MM.1S (cell line): ENCODE measurements at regions not wholly inside any gene's neighbourhood (a gene's known extent, or its start where the extent isn't known, plus 50 kb on each side); places are given as distances from the start of the nearest gene placed in this dataset.

Source experiments
- DNase-seq: peaks from one replicate; pipeline ENCODE4 v3.0.0-alpha.2; 2015
- H2AFZ ChIP-seq: fragments of 300-600 bp; sonication (generic); 2 replicates; pipeline ENCODE4 v1.6.0; 2016; ENCODE audit warnings: antibody characterized with exemption, low read length
- H3F3A ChIP-seq: fragments of 300-600 bp; sonication (generic); 2 replicates; pipeline ENCODE4 v1.6.1; 2016; ENCODE audit warnings: mild to moderate bottlenecking, antibody characterized with exemption, low read length, moderate library complexity, mixed read lengths; ENCODE audit not compliant: insufficient read depth
- H3K27ac ChIP-seq: fragments of 300-600 bp; sonication (generic); 2 replicates; pipeline ENCODE4 v1.5.1; 2016; ENCODE audit warnings: mild to moderate bottlenecking, low read length
- H3K27me3 ChIP-seq: fragments of 300-600 bp; sonication (generic); replicated peaks from 2 replicates; pipeline ENCODE4 v1.6.0; 2016; ENCODE audit warnings: low read length; ENCODE audit not compliant: insufficient read depth
- H3K36me3 ChIP-seq: fragments of 300-600 bp; sonication (generic); replicated peaks from 2 replicates; pipeline ENCODE4 v1.6.1; 2016; ENCODE audit warnings: mild to moderate bottlenecking, low read length, mixed read lengths; ENCODE audit not compliant: insufficient read depth
- H3K4me1 ChIP-seq: fragments of 300-600 bp; sonication (generic); 2 replicates; pipeline ENCODE4 v1.6.1; 2016; ENCODE audit warnings: low read length, mixed read lengths
- H3K4me2 ChIP-seq: fragments of 300-600 bp; sonication (generic); 2 replicates; pipeline ENCODE4 v1.6.0; 2016; ENCODE audit warnings: low read depth, low read length
- H3K4me3 ChIP-seq: fragments of 300-600 bp; sonication (generic); 2 replicates; pipeline ENCODE4 v1.5.1; 2016; ENCODE audit warnings: low read length, mixed read lengths
- H3K79me2 ChIP-seq: fragments of 300-600 bp; sonication (generic); 2 replicates; pipeline ENCODE4 v1.6.1; 2016; ENCODE audit warnings: mixed run types, low read length, mixed read lengths
- H3K9ac ChIP-seq: fragments of 300-600 bp; sonication (generic); 2 replicates; pipeline ENCODE4 v1.6.1; 2016; ENCODE audit warnings: low read length, mixed read lengths
- H3K9me2 ChIP-seq: fragments of 300-600 bp; sonication (generic); replicated peaks from 2 replicates; pipeline ENCODE4 v1.6.1; 2016; ENCODE audit warnings: mild to moderate bottlenecking, low read length, mixed read lengths; ENCODE audit not compliant: insufficient read depth
- H3K9me3 ChIP-seq: fragments of 300-600 bp; sonication (generic); replicated peaks from 2 replicates; pipeline ENCODE4 v1.6.1; 2016; ENCODE audit warnings: mild to moderate bottlenecking, low read length, mixed read lengths; ENCODE audit not compliant: insufficient read depth
- H4K20me1 ChIP-seq: fragments of 300-600 bp; sonication (generic); 2 replicates; pipeline ENCODE4 v1.6.1; 2016; ENCODE audit warnings: mild to moderate bottlenecking, low read length, moderate library complexity, mixed read lengths; ENCODE audit not compliant: insufficient read depth
- EZH2 ChIP-seq: fragments of 300-600 bp; sonication (generic); optimal IDR thresholded peaks from 2 replicates; pipeline ENCODE3; 2017; ENCODE audit warnings: low read depth, mild to moderate bottlenecking, antibody characterized with exemption, low read length, mixed read lengths
- EZH2phosphoT487 ChIP-seq: fragments of 300-600 bp; sonication (generic); IDR thresholded peaks from 2 replicates; pipeline ENCODE4 v1.6.1; 2018; ENCODE audit warnings: antibody characterized with exemption, low read length
- TF ChIP-seq, protein P1 (sequence below): fragments of 300-600 bp; sonication (generic); IDR thresholded peaks from 2 replicates; pipeline ENCODE4 v1.5.1; 2016; ENCODE audit warnings: antibody characterized with exemption, low read length, mixed read lengths

DNA sequence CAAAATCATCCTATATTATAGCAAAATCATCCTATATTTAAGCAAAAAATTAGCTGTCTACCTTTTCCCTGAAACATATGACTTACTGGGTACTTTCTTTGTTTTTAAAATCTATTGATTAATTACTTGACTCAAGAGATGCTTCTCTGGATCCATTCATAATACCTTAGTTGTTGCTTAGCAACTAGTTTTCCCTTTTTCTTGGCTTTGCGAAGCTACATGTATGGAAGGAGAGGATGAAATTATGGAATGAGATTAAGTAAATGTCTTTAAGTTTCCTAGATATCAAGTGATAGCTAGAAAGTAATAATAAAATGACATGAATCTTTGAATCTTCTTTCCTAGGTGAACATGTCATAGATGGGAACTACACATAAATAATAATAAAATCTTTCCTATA lies 1033.2 kb upstream of the FAM98A start:
- Histone ChIP-seq H4K20me1 (no peaks in the 10 kb centered on the region), H3K4me3 (no peak overlapping the region), H3K9me2 (no peaks in the 10 kb centered on the region), H3K36me3 (no peaks in the 10 kb centered on the region), H3K4me1 (no peaks in the 10 kb centered on the region), H3K9me3 (no peaks in the 10 kb centered on the region), H3K9ac (no peak overlapping the region), H3F3A (no peaks in the 10 kb centered on the region), H3K27me3 (no peaks in the 10 kb centered on the region), H3K4me2 (no peak overlapping the region), H3K27ac (no peak overlapping the region), H2AFZ (no peak overlapping the region), H3K79me2 (no peaks in the 10 kb centered on the region)
- DNase-seq = no peak
- no peak for TF ChIP-seq EZH2phosphoT487
- no peak for TF ChIP-seq EZH2
- TF ChIP-seq, protein P1, sequence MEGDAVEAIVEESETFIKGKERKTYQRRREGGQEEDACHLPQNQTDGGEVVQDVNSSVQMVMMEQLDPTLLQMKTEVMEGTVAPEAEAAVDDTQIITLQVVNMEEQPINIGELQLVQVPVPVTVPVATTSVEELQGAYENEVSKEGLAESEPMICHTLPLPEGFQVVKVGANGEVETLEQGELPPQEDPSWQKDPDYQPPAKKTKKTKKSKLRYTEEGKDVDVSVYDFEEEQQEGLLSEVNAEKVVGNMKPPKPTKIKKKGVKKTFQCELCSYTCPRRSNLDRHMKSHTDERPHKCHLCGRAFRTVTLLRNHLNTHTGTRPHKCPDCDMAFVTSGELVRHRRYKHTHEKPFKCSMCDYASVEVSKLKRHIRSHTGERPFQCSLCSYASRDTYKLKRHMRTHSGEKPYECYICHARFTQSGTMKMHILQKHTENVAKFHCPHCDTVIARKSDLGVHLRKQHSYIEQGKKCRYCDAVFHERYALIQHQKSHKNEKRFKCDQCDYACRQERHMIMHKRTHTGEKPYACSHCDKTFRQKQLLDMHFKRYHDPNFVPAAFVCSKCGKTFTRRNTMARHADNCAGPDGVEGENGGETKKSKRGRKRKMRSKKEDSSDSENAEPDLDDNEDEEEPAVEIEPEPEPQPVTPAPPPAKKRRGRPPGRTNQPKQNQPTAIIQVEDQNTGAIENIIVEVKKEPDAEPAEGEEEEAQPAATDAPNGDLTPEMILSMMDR = no peak

GRCh38 chr2:34627003-34627402 lies 1027.9 kb upstream of the FAM98A start:
- Histone ChIP-seq H3F3A (no peaks in the 10 kb centered on the region), H3K27me3 (no peaks in the 10 kb centered on the region), H3K36me3 (no peaks in the 10 kb centered on the region), H3K9ac (no peak overlapping the region), H4K20me1 (no peaks in the 10 kb centered on the region), H3K4me1 (no peaks in the 10 kb centered on the region), H2AFZ (no peak overlapping the region), H3K9me3 (no peaks in the 10 kb centered on the region), H3K4me2 (no peak overlapping the region), H3K4me3 (no peak overlapping the region), H3K27ac (no peak overlapping the region), H3K79me2 (no peaks in the 10 kb centered on the region), H3K9me2 (no peaks in the 10 kb centered on the region)
- DNase-seq = no peak
- TF ChIP-seq EZH2 (no peak), EZH2phosphoT487 (no peak)
- TF ChIP-seq, protein P1 = no peak

GRCh38 chr2:34604164-34604563 lies 1005.1 kb upstream of the FAM98A start:
- no peak for TF ChIP-seq EZH2phosphoT487
- TF ChIP-seq, protein P1 = no peak
- TF ChIP-seq EZH2 = no peak

More at GRCh38 chr2:34604164-34604563, 1005.1 kb upstream of the FAM98A start:
- no peak overlapping the region for H3K27ac ChIP-seq
- no peaks in the 10 kb centered on the region for H3K9me2 ChIP-seq
- H3K79me2 ChIP-seq = no peaks in the 10 kb centered on the region
- H2AFZ ChIP-seq = no peak overlapping the region
- no peak overlapping the region for H3K9ac ChIP-seq
- DNase-seq = no peak
- H3K4me1 ChIP-seq = peaks cover 12% of the 10 kb centered on the region; the same call in 1 of the 2 replicates
- no peaks in the 10 kb centered on the region for H3K27me3 ChIP-seq
- peaks cover 8% of the 10 kb centered on the region; the same call in 1 of the 2 replicates for H3F3A ChIP-seq
- no peaks in the 10 kb centered on the region for H3K36me3 ChIP-seq
- H3K4me2 ChIP-seq = no peak overlapping the region
- H4K20me1 ChIP-seq = no peaks in the 10 kb centered on the region
- H3K9me3 ChIP-seq = no peaks in the 10 kb centered on the region
- no peak overlapping the region for H3K4me3 ChIP-seq
